SK-N-MC (cell line): ENCODE measurements at regions not wholly inside any gene's neighbourhood (a gene's known extent, or its start where the extent isn't known, plus 50 kb on each side); places are given as distances from the start of the nearest gene placed in this dataset.

Source experiments
- DNase-seq: peaks from one replicate; pipeline ENCODE4 v3.0.0-alpha.2; 2011; ENCODE audit warnings: low read depth, low spot score
- H3K27ac ChIP-seq: fragments of 200-600 bp; sonication (generic); 2 replicates; pipeline ENCODE4 v1.5.1; 2016; ENCODE audit warnings: mixed run types
- H3K36me3 ChIP-seq: fragments of 200-600 bp; sonication (generic); 2 replicates; pipeline ENCODE4 v1.6.1; 2017; ENCODE audit warnings: antibody characterized with exemption, low read length, mixed read lengths; ENCODE audit not compliant: insufficient read depth
- H3K4me3 ChIP-seq: fragments of 200-600 bp; sonication (generic); 2 replicates; pipeline ENCODE4 v1.5.1; 2016
- H3K9ac ChIP-seq: fragments of 200-600 bp; sonication (generic); 2 replicates; pipeline ENCODE4 v1.8.0; 2017; ENCODE audit warnings: mixed run types, mixed read lengths; ENCODE audit not compliant: insufficient read length
- H3K9me3 ChIP-seq: fragments of 200-600 bp; sonication (generic); 2 replicates; pipeline ENCODE4 v1.6.1; 2017; ENCODE audit warnings: low read depth, mild to moderate bottlenecking, antibody characterized with exemption, low read length, moderate library complexity, mixed read lengths
- EZH2 ChIP-seq: fragments of 200-600 bp; sonication (generic); IDR thresholded peaks from one replicate; pipeline ENCODE4 v1.6.1; 2017; ENCODE audit warnings: antibody characterized with exemption
- FOXP2 ChIP-seq: optimal IDR thresholded peaks from 2 replicates; pipeline ENCODE3; 2011; ENCODE audit warnings: mild to moderate bottlenecking, moderate library complexity; ENCODE audit not compliant: insufficient read depth; ENCODE audit errors: extremely low read length, control extremely low read depth
- POLR2AphosphoS5 ChIP-seq: IDR thresholded peaks from 2 replicates; pipeline ENCODE4 v1.6.1; 2012; ENCODE audit warnings: mild to moderate bottlenecking, low read depth, low read length, borderline replicate concordance

GRCh38 chr11:115848611-115849010 is 344.4 kb upstream of the CADM1 start:
- no peak overlapping the region for H3K27ac ChIP-seq
- H3K9me3 ChIP-seq: no peaks in the 10 kb centered on the region
- no peaks in the 10 kb centered on the region for H3K36me3 ChIP-seq
- no peak overlapping the region for H3K9ac ChIP-seq
- no peak for DNase-seq
- H3K4me3 ChIP-seq: no peak overlapping the region
- TF ChIP-seq POLR2AphosphoS5 (no peak), EZH2 (no peak), FOXP2 (no peak)

GRCh38 chr11:115848080-115848479 is 343.9 kb upstream of the CADM1 start:
- H3K4me3 ChIP-seq: no peak overlapping the region
- no peaks in the 10 kb centered on the region for H3K9me3 ChIP-seq
- no peak for DNase-seq
- no peaks in the 10 kb centered on the region for H3K36me3 ChIP-seq
- TF ChIP-seq EZH2 (no peak), FOXP2 (no peak), POLR2AphosphoS5 (no peak)
- no peak overlapping the region for H3K27ac ChIP-seq
- H3K9ac ChIP-seq: no peak overlapping the region

GRCh38 chr11:115845872-115846271 is 341.7 kb upstream of the CADM1 start:
- no peaks in the 10 kb centered on the region for H3K9me3 ChIP-seq
- H3K36me3 ChIP-seq: no peaks in the 10 kb centered on the region
- no peak for DNase-seq
- TF ChIP-seq POLR2AphosphoS5 (no peak), EZH2 (no peak)
- H3K9ac ChIP-seq: no peak overlapping the region
- H3K4me3 ChIP-seq: no peak overlapping the region
- H3K27ac ChIP-seq: no peak overlapping the region

- Histone ChIP-seq H3K27ac (no peak overlapping the region), H3K9me3 (no peaks in the 10 kb centered on the region), H3K9ac (no peak overlapping the region), H3K4me3 (no peak overlapping the region), H3K36me3 (no peaks in the 10 kb centered on the region)
- DNase-seq: no peak
- TF ChIP-seq POLR2AphosphoS5 (no peak), FOXP2 (no peak), EZH2 (no peak)
These were observed 339.5 kb upstream of the CADM1 start for GRCh38 chr11:115843685-115844084.

DNA sequence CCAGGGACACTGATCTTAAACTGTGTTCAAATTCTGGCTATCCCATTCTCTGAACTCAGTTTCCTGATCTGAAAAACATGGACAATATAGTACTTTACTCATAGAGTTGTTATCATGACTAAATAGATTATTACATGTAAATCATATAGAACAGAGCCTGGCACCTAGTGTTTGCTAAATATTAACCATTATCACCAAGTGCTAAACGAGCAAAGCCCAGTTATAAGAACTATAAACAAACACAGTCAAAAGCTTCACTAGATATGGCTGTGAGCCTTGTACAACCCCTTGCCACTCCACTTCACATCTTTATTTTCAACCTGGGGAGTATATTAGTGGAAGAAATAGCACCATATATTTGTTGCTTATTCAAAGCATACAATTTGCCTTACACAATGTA is 338.9 kb upstream of the CADM1 start:
- no peak overlapping the region for H3K4me3 ChIP-seq
- H3K27ac ChIP-seq: no peak overlapping the region
- no peaks in the 10 kb centered on the region for H3K36me3 ChIP-seq
- no peak overlapping the region for H3K9ac ChIP-seq
- DNase-seq: no peak
- TF ChIP-seq FOXP2 (no peak), POLR2AphosphoS5 (no peak), EZH2 (no peak)
- no peaks in the 10 kb centered on the region for H3K9me3 ChIP-seq

DNA sequence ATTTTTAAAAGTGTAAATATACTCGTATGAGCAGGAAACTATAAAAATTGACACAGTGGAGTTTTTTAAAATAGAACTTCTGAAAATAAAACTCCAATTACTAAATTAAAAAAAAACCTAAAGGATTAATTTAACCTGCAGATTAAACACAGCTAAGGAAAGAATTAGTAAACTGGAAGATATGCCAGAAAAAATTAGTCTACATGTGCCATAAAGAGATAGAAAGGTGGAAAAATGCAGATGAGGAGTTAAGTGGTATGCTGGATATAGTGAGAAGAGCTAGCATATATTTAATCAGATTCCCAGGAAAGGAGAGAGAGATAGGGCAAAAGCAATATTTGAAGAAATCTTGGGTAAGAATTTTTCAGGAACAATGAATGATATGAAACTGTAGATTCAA is 315.8 kb upstream of the CADM1 start:
- Histone ChIP-seq H3K36me3 (no peaks in the 10 kb centered on the region), H3K9me3 (no peaks in the 10 kb centered on the region)

GRCh38 chr11:115819014-115819413 is 314.8 kb upstream of the CADM1 start:
- no peak for TF ChIP-seq FOXP2
- no peak for TF ChIP-seq POLR2AphosphoS5
- TF ChIP-seq EZH2: no peak
- Histone ChIP-seq H3K9ac (no peak overlapping the region), H3K36me3 (no peaks in the 10 kb centered on the region), H3K4me3 (no peak overlapping the region), H3K27ac (no peak overlapping the region), H3K9me3 (no peaks in the 10 kb centered on the region)
- DNase-seq: no peak

More for the DNA sequence above, 315.8 kb upstream of the CADM1 start:
- Histone ChIP-seq H3K27ac (no peak overlapping the region), H3K4me3 (no peak overlapping the region), H3K9ac (no peak overlapping the region)
- no peak for TF ChIP-seq EZH2
- no peak for TF ChIP-seq FOXP2
- no peak for TF ChIP-seq POLR2AphosphoS5
- DNase-seq: no peak

DNA sequence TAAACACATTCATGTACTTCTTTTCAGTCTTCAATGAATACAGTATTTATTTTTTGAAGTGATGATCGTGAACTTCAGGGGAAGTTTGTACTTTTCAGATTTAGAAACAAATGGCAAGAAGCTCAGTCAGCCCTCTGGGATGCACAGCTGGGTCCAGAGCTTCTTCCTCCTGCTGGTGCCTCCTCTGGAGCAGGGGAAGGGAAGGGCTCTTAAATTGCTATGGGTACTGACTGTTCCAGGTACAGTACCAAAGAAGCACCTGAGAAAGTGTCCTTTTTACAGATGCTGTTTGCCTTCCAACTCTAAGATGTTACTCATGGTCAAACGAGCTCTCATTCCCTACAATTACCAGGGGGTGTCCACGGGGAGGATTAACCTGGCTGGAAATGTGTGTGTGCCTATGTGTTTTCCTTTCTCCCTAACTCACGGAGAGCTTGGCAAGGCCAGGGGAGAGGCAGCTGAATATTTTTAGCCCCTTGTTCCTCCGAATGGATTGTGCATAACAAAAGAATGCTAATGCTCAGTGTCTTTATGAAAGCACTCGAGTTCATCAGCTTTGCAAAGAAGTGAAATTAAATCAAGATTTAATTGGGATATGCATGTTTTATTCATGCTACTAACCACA is 313.7 kb upstream of the CADM1 start:
- no peak for DNase-seq
- Histone ChIP-seq H3K9me3 (no peaks in the 10 kb centered on the region), H3K9ac (no peak overlapping the region), H3K4me3 (no peak overlapping the region), H3K27ac (no peak overlapping the region), H3K36me3 (no peaks in the 10 kb centered on the region)
- no peak for TF ChIP-seq EZH2
- no peak for TF ChIP-seq POLR2AphosphoS5
- TF ChIP-seq FOXP2: no peak

DNA sequence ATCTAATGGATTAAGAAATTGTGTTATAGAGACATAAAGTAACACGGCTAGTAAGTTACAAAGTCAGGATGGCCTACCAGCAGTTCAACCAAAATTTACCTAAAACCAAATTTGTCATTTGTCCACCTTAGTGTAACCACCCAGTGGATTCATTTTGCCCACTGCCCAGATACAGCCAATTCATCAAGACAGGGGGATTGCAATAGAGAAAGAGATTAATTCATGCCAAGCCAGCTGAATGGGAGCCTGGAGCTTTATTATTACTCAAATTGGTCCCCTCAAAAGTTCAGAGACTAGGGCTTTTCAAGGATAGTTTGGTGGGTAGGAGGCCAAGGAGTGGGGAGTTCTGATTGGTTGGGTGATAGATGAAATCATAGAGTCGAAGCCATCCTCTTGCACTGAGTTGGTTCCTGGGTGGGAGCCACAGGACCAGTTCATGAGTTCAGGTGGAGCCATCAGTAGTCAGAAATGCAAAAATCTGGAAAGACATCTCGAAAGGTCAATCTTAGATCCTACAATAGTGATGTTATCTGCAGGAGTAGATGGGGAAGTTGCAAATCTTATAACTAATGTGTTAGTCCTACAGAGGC is 304.2 kb upstream of the CADM1 start:
- no peak for DNase-seq
- Histone ChIP-seq H3K9ac (no peak overlapping the region), H3K36me3 (no peaks in the 10 kb centered on the region), H3K9me3 (no peaks in the 10 kb centered on the region), H3K4me3 (no peak overlapping the region), H3K27ac (no peak overlapping the region)
- TF ChIP-seq FOXP2 (no peak), EZH2 (no peak), POLR2AphosphoS5 (no peak)
